Activated B cell treated with CpG ODN at 0.5 μM for 24 hours (primary cell): ENCODE measurements at regions not wholly inside any gene's neighbourhood (a gene's known extent, or its start where the extent isn't known, plus 50 kb on each side); places are given as distances from the start of the nearest gene placed in this dataset.

Source experiments
- ATAC-seq: fragments of 200-7000 bp; cut with Tn5 transposase; one replicate; pipeline ENCODE4 v1.10.0; 2021; ENCODE audit warnings: low read depth, mild to moderate bottlenecking, moderate library complexity
- CTCF ChIA-PET: fragments of 350-600 bp; sonication (Branson Sonifier 250); formaldehyde crosslinking; loops from one replicate; lab custom pipeline; 2021; ENCODE audit warnings: antibody characterized with exemption; lab: Charles Lee
- POLR2A ChIA-PET: fragments of 350-600 bp; sonication (Branson Sonifier 250); formaldehyde crosslinking; loops from one replicate; lab custom pipeline; 2021; ENCODE audit warnings: antibody characterized with exemption; lab: Charles Lee
- DNase-seq: peaks from one replicate; pipeline ENCODE4 v3.0.0; 2022
- H3K27ac Mint-ChIP-seq: one replicate; pipeline ENCODE4 v1.8.0; 2020; ENCODE audit warnings: mixed read lengths
- H3K27me3 Mint-ChIP-seq: one replicate; pipeline ENCODE4 v1.8.0; 2021; ENCODE audit warnings: mixed read lengths
- H3K36me3 Mint-ChIP-seq: one replicate; pipeline ENCODE4 v1.8.0; 2021; ENCODE audit warnings: low read depth, mixed read lengths
- H3K4me1 Mint-ChIP-seq: one replicate; pipeline ENCODE4 v1.8.0; 2021; ENCODE audit warnings: mixed read lengths
- H3K4me3 Mint-ChIP-seq: one replicate; pipeline ENCODE4 v1.8.0; 2020; ENCODE audit warnings: mild to moderate bottlenecking, mixed read lengths
- H3K9me3 Mint-ChIP-seq: one replicate; pipeline ENCODE4 v1.8.0; 2020; ENCODE audit warnings: mixed read lengths
- intact Hi-C: fragments of 100-400 bp; cut with micrococcal nuclease; formaldehyde crosslinking; loops from one replicate; pipeline ENCODE4 v1.15.1; 2024
- TF ChIP-seq, protein P1 (sequence below): fragments of 200-600 bp; IDR thresholded peaks from one replicate; pipeline ENCODE4 v1.8.0; 2022; ENCODE audit warnings: antibody characterized with exemption, mild to moderate bottlenecking

DNA sequence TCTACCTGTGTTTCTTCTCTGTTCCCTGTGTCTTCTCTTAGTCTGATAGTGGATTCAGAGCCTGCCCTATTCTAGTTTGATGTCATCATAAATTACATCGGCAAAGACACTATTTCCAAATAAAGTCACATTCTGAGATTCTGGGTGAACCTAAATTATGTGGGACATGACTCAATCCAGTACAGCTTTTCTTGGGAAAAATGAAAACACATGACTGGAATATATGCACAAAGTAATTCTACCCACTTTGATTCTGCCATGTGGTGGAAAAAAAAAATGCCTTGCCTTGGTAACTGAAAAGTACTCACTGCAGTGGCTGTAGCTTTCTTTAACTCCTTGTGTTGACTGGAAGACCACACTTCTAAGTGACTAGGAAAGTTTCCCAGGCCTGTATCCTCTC is 73.7 kb downstream of the LRATD1 start:
- H3K27ac Mint-ChIP-seq: no peak overlapping the region
- H3K9me3 Mint-ChIP-seq: no peaks in the 10 kb centered on the region
- CTCF ChIA-PET: no interaction called here
- POLR2A ChIA-PET: no interaction called here
- no peaks in the 10 kb centered on the region for H3K36me3 Mint-ChIP-seq
- DNase-seq (no peak), ATAC-seq (no peak)
- no peaks in the 10 kb centered on the region for H3K27me3 Mint-ChIP-seq
- intact Hi-C loops: no loop called here
- H3K4me3 Mint-ChIP-seq: no peak overlapping the region
- no peaks in the 10 kb centered on the region for H3K4me1 Mint-ChIP-seq
- TF ChIP-seq, protein P1, sequence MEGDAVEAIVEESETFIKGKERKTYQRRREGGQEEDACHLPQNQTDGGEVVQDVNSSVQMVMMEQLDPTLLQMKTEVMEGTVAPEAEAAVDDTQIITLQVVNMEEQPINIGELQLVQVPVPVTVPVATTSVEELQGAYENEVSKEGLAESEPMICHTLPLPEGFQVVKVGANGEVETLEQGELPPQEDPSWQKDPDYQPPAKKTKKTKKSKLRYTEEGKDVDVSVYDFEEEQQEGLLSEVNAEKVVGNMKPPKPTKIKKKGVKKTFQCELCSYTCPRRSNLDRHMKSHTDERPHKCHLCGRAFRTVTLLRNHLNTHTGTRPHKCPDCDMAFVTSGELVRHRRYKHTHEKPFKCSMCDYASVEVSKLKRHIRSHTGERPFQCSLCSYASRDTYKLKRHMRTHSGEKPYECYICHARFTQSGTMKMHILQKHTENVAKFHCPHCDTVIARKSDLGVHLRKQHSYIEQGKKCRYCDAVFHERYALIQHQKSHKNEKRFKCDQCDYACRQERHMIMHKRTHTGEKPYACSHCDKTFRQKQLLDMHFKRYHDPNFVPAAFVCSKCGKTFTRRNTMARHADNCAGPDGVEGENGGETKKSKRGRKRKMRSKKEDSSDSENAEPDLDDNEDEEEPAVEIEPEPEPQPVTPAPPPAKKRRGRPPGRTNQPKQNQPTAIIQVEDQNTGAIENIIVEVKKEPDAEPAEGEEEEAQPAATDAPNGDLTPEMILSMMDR: no peak

DNA sequence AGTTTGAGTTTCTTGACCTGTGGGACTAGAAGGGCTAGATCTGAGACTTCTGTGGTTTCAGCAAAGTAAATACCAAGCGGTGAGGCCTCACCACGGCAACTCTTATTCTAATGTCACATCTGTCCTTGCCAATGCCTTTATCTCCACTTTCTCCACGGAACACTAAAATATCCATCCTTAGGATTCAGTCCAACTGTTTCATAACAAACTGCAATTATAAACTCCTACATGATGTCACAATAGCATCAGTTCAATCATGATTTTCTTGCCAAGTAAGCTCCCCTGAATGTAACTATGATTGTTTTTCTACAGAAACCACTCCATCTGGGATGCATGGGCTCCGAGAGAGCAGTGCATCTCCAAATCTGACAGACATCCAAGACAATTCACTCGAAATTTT is 79.6 kb downstream of the LRATD1 start:
- POLR2A ChIA-PET: no interaction called here
- Mint-ChIP-seq H3K9me3 (no peaks in the 10 kb centered on the region), H3K4me1 (no peaks in the 10 kb centered on the region), H3K27me3 (no peaks in the 10 kb centered on the region), H3K36me3 (no peaks in the 10 kb centered on the region), H3K27ac (no peak overlapping the region), H3K4me3 (no peak overlapping the region)
- TF ChIP-seq, protein P1: no peak
- ATAC-seq: no peak
- DNase-seq: no peak
- intact Hi-C loops: no loop called here
- CTCF ChIA-PET: no interaction called here

DNA sequence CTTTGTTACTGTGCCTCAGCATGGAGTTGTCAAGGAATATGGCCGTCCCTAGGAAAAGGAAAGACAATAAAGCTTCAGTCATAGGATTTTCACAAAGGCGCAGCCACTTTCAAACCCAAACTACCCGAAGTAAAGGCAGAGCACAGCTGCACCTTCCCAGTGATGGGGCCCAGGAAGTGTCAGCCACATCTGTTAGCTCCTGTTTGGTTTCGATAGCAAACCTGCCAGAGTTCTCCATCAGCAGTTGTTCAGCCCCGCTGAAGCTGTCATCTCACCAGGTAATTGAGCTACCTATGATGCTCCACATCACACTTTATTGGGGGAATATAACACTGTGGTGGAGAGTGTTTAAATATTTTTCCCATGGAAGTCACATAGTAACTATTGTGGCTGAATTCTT is 80.7 kb downstream of the LRATD1 start:
- no peaks in the 10 kb centered on the region for H3K36me3 Mint-ChIP-seq
- H3K27me3 Mint-ChIP-seq: no peaks in the 10 kb centered on the region
- no peaks in the 10 kb centered on the region for H3K9me3 Mint-ChIP-seq
- ChIA-PET CTCF (no interaction called here), POLR2A (no interaction called here)
- DNase-seq: no peak
- intact Hi-C loops: no loop called here
- TF ChIP-seq, protein P1: no peak
- H3K4me1 Mint-ChIP-seq: no peaks in the 10 kb centered on the region
- H3K27ac Mint-ChIP-seq: no peak overlapping the region
- no peak for ATAC-seq
- no peak overlapping the region for H3K4me3 Mint-ChIP-seq

GRCh38 chr2:14715600-14715999 is 83.1 kb downstream of the LRATD1 start:
- Mint-ChIP-seq H3K4me1 (no peaks in the 10 kb centered on the region), H3K27me3 (no peaks in the 10 kb centered on the region), H3K27ac (no peak overlapping the region), H3K36me3 (no peaks in the 10 kb centered on the region), H3K9me3 (no peaks in the 10 kb centered on the region), H3K4me3 (no peak overlapping the region)
- POLR2A ChIA-PET: no interaction called here
- CTCF ChIA-PET: no interaction called here
- ATAC-seq: no peak
- intact Hi-C loops: no loop called here
- no peak for DNase-seq
- TF ChIP-seq, protein P1: no peak

- Mint-ChIP-seq H3K36me3 (no peaks in the 10 kb centered on the region), H3K27ac (no peak overlapping the region), H3K4me3 (no peak overlapping the region), H3K27me3 (no peaks in the 10 kb centered on the region), H3K9me3 (no peaks in the 10 kb centered on the region), H3K4me1 (no peaks in the 10 kb centered on the region)
- ChIA-PET POLR2A (no interaction called here), CTCF (no interaction called here)
- no peak for ATAC-seq
- intact Hi-C loops: no loop called here
- DNase-seq: no peak
- TF ChIP-seq, protein P1: no peak
Observed at GRCh38 chr2:14716319-14716718, 83.8 kb downstream of the LRATD1 start.
